Retina (tissue), 1 donor: ENCODE measurements at regions not wholly inside any gene's neighbourhood (a gene's known extent, or its start where the extent isn't known, plus 50 kb on each side); places are given as distances from the start of the nearest gene placed in this dataset.
A peak's percentile ranks its signal among the peaks of the same experiment; 100 is the strongest.

ENCODE experiments used
- DNase-seq: peaks from one replicate; pipeline ENCODE4 v3.0.0-alpha.2; 2016

GRCh38 chr18:68520406-68521075, 194.4 kb downstream of the TMX3 start:
- no peak for DNase-seq

DNA sequence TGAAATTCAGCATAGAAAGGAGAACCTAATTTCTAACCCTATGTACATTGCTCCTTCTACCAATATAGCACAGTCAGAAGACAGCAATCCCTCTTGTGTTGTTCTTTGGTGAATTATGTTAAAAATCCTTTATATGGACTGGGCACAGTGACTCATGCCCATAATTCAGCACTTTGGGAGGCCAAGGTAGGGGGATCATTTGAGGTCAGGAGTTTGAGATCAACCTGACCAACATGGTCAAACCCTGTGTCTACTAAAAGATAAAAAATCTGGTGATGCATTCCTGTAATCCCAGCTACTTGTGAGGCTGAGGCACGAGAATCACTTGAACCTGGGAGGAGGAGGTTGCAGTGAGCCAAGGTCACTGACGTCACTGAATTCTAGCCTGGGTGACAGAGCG, 195.6 kb downstream of the TMX3 start:
- no peak for DNase-seq

DNA sequence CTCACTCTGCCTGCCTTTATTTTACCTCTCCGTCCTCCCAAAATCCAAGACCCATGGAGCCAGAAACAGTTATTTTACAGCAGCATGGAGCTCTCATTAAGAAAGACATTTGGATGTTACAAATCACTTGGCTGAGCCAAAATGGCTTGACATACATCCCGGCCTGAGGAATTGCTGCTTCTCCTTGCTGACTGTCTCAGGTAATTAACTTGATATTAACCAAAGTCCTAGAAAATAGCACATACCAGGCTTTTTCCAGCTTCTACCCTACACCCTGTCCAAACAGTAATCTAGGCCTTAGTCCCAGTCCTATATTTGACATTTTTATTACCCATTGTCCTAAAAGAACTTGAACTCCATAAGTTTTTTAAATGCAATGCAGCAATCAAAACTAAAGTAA, 205.0 kb downstream of the TMX3 start:
- DNase-seq = no peak

DNA sequence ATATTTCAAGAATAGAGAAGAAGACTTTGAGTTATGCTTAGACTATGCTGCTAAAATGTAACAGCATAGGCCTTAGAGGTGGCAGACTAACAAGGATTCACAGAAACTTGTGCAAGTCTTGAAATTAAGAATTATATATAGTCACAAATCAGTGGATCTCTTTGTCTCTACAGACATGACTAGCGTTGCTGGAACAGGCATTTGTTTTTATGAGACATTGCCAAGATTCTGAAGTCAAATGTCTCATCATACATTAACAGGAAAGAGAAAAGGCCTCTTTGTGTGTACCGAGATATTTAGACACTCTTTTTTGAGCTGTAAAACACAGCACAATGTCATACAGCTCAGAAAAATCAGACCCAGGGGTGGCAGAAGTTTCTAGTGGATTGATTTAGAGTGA, 207.1 kb downstream of the TMX3 start:
- DNase-seq = no peak

- no peak for DNase-seq
These were observed 209.7 kb downstream of the TMX3 start for GRCh38 chr18:68505178-68505574.

- DNase-seq = no peak
These were observed 210.3 kb downstream of the TMX3 start for GRCh38 chr18:68504441-68505177.

DNA sequence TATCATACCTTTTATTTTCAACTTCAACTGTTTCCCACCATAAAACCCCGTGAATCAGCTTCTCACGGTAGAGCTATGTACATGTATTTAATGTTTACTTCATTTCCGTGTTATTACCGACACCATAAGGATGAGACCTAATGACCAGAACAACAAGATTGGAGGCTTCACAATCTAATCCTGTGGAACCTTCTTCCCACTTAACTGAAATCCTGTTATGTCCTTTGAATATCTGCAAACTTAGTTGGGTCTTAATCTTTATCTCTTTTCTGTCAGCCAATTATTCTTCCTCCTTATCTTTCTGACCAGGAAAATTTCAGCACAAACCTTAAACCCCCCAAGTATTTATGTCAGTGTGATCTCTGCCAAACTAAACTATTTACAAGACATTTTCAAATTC, 214.4 kb downstream of the TMX3 start:
- no peak for DNase-seq

DNA sequence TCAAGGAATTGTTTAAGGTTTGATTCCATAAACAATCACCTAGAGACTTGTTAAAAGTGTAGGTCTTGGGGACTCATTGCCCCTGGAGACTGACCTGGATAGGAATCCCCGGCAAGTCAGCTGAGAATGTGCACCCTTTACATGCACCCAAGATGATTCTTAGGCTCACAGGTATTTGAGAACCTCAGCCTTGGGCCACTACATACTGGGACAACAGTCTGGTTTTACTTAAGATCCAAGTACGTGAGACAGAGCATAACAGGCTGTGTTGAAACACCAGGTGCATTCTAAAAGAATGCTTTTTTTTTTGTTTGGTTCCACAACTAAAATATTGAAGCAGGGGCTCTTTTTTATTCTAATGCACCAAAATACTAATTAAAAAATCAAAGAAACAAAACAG, 215.8 kb downstream of the TMX3 start:
- DNase-seq = no peak

DNA sequence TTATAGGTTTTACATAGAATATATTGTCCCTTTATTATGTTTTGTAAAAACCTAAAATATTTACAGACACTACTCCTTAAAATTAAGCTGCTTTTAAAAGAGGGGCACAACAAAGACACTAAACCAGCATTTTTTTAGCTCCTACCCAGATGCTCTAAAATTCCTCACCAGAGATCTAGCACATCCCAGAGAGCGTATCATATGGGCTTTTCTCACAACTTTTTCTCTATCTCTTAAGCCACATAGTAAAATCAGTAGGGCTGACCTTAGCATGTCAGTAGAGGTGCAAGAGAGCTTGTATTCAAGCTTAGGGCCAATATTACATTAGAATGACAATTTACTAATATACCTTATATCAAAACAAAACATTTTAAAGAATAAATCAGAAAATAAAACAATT, 216.3 kb downstream of the TMX3 start:
- no peak for DNase-seq

DNA sequence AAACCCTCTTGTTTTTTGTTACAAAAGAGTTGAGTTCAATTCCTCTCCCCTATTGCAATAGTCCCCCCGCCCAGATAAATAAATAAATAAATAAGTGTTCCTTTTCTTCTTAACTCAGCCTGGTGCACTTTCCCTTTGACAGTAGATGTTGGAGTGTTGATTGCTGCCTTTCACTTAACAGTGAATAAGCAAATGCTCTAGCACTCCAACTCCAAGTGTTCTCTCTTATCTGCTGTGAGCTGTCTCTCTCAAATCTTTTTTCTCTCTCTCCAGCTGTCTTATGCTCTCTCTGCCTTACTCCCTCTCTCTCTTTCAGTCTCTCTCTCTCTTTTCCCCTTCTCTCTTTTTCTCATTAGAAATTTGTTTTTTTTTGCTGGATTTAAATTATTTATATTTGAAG, 216.7 kb downstream of the TMX3 start:
- no peak for DNase-seq

DNA sequence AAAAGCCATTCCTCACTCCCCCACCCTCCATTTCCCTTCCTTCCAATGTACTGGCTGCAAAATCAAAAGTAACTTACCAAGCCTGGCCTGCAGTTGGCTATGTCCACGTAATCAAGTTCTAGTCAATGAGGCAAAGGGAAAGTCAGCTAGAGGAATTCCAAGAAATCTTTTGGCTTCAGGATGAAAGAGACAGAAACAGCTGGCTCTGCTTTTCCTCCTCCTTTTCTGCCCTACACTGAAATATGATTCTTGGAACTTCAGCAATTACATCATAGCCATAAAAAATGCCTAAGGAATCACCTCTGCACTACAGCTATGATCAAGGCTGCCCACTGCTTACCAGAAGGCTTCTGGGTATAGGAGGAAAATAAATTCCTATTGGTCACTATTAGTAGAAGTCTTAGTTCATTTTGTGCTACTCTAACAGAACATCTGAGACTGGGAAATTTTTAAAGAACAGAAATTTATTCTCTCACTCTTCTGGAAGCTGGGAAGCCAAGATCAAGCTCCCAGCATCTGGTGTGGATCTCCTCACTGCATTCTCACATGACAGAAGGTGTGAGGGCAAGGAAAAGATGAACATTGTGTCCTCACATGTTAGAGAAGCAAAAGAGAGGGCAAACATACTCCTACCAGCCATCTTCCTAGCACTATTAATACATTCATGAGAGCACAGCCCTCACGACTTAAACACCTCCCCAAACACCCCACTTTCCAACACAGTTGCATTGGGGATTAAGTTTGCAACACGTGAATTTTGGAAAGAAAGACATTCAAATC, 219.9 kb downstream of the TMX3 start:
- no peak for DNase-seq

DNA sequence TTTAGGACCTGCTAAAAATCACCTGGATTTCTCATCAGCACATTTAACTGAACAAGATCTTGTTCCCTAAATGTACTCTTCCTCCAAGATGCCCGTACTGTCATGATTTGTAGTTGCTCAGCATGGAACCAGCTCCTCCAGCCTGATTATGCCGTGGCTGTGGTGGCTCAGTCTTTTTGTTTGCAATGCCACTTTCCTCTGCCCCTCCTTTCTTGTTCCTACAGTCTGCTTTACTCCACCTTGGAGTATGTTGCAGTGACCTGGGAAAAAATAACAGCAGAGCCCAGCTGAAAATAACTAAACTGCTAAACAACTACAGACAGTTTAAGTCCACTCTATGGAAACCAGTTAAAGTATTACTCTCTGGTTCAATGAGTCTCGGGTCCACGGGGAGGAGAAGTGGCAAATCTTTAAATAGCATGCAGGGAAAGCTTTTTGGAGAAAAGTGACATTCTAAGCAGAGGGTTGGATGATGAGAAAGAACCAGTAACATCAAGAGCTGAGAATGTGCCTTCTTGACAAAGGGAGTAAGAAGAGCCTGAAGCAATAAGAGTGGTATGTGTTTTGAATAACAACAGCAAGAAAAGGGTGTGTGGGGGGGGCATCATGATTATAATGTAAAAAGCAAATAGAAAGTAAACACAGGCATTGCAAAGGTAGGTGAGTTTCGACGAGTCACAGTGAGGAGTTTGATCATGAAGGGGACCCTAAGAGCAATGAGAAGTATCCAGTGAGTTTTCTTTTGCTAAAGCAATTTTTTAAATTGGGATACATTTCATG, 225.7 kb downstream of the TMX3 start:
- DNase-seq = peak; percentile 31

DNA sequence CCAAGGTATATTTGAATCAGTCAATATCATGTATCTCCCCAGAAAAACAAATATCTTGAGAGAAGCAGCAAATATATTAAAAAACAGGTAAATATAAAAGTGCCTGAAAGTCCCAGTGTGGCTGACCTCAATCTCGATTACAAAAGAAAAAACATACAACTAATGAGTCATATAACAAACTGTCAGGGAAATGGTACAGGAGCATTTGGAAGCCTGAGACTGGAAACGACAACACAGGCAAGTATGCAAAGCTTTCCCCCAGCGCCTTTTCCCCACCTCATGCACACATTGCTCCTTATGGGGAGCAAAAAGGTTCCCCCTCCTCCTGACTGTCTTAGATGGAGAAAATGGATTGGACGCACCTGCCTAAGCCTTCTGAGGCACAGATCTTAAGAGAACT, 230.7 kb downstream of the TMX3 start:
- DNase-seq = no peak

GRCh38 chr18:68482815-68483214, 232.1 kb downstream of the TMX3 start:
- no peak for DNase-seq

- no peak for DNase-seq
These were observed 234.7 kb downstream of the TMX3 start for GRCh38 chr18:68480196-68480595.

DNA sequence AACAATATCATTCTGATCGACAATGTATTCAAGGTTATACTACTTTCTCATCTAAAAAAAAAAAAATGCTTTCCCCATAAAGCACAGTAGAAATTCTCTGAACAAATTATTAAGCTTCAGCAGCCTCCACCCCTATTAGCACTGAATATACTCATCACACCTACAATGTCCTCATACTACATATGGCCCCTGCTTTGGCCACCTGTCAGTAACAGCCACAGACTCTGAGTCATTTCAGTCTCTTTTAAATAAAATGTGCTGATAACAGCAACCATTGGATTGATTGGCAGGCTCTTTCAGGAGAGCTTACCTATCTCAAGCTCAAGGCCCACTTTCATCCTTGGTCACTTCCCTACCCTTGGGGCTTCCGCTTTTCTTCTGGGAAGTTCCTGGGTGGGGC, 236.7 kb downstream of the TMX3 start:
- DNase-seq = no peak

GRCh38 chr18:68475883-68476282, 239.0 kb downstream of the TMX3 start:
- no peak for DNase-seq

GRCh38 chr18:68472701-68473295, 242.1 kb downstream of the TMX3 start:
- DNase-seq = no peak

DNA sequence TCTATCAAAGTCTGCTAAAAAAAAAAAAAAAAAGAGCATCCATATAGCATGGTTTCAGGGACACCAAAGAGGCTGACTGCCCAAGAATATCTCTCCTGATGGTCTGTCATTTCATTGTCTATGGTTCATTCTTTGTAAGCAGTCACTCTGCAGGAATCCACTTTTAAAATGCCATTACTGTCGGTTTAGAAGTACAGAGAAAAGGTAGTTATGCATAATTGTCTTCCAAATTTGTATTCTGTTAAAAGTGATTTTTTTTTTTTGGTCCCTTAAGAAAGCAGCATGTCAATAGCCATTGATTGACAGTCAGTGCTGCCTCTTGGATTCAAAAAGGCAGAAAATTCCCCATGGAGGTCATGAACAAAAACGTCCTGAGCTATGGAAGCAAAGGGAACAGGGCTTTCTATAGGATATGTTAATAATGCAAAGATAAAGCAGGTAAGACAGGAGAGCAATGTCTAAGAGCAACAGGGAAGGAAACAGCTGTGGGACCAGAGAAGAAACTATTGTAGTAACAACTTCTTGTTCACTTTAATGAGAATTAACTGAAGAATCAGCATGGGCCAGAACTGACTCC, 245.8 kb downstream of the TMX3 start:
- no peak for DNase-seq

GRCh38 chr18:68467957-68468356, 247.0 kb downstream of the TMX3 start:
- DNase-seq = no peak

DNA sequence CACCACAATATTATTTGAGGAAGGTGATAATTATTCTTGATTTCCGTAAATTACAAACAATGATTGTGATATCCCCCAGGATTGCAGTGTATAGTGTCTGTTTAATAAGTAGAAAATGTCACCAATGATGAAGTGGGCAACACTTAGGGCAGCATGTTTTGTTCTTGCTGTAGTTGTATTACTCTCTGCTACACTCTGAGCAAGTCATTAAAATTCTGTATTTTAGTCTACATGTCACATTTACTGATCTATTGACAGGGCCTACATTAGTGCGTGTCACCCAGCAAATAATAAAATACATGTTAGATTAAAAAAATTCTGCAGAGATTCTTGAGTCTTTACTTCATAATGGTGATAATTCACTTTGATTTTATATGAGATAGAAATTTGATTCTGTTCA, 247.6 kb downstream of the TMX3 start:
- no peak for DNase-seq

DNA sequence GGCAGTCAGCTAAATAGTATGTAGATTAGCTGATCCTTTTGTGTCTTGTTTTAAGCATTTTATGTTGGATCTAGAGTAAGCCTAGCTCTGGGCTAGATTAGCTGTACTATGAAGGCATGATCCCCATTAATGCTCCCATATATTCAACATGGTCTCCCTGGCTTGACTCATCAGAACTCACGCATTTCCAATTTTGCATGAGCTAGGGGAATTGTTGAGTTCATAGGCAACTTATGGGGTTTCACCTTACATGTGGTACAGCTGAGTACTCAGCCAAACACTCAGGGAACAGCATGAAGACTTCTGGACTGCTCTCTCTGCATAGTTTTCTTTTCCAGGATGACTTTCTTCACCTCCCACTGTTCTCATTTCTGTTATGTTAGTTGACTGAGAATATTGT, 248.2 kb downstream of the TMX3 start:
- DNase-seq = no peak
